ACC112 (cell line): ENCODE measurements at regions not wholly inside any gene's neighbourhood (a gene's known extent, or its start where the extent isn't known, plus 50 kb on each side); places are given as distances from the start of the nearest gene placed in this dataset.

ENCODE experiments used
- H2AFZ ChIP-seq: fragments of 200-600 bp; sonication (generic); one replicate; pipeline ENCODE4 v1.6.0; 2017; ENCODE audit warnings: antibody characterized with exemption, low read length; ENCODE audit not compliant: unreplicated experiment
- H3K27ac ChIP-seq: fragments of 200-600 bp; sonication (generic); 2 replicates; pipeline ENCODE4 v1.5.1; 2014; ENCODE audit warnings: low read depth, mild to moderate bottlenecking, antibody characterized with exemption, low read length, moderate library complexity
- H3K27me3 ChIP-seq: fragments of 200-600 bp; sonication (generic); 2 replicates; pipeline ENCODE4 v1.6.1; 2014; ENCODE audit warnings: mild to moderate bottlenecking, antibody characterized with exemption, low read length, moderate library complexity, mixed read lengths; ENCODE audit not compliant: insufficient read depth
- H3K36me3 ChIP-seq: fragments of 200-600 bp; sonication (generic); 2 replicates; pipeline ENCODE4 v1.6.1; 2016; ENCODE audit warnings: mild to moderate bottlenecking, antibody characterized with exemption, low read length, moderate library complexity, mixed read lengths; ENCODE audit not compliant: insufficient read depth
- H3K4me1 ChIP-seq: fragments of 200-600 bp; sonication (generic); one replicate; pipeline ENCODE4 v1.6.1; 2016; ENCODE audit warnings: low read length, mixed read lengths; ENCODE audit not compliant: insufficient read depth, unreplicated experiment, control insufficient read depth
- H3K4me3 ChIP-seq: fragments of 200-600 bp; sonication (generic); 2 replicates; pipeline ENCODE4 v1.5.1; 2014; ENCODE audit warnings: mild to moderate bottlenecking, low read depth, low read length
- H3K79me2 ChIP-seq: fragments of 200-600 bp; sonication (generic); one replicate; pipeline ENCODE4 v1.6.0; 2016; ENCODE audit warnings: low read length; ENCODE audit not compliant: control insufficient read depth, unreplicated experiment, insufficient read depth

GRCh38 chr2:8315531-8316165 lies 366.2 kb upstream of the ID2 start:
- no peaks in the 10 kb centered on the region for H3K4me1 ChIP-seq

GRCh38 chr2:8316356-8316755 lies 365.5 kb upstream of the ID2 start:
- no peaks in the 10 kb centered on the region for H3K27me3 ChIP-seq
- no peaks in the 10 kb centered on the region for H3K36me3 ChIP-seq
- H3K4me3 ChIP-seq = no peak overlapping the region
- no peak overlapping the region for H2AFZ ChIP-seq
- no peaks in the 10 kb centered on the region for H3K4me1 ChIP-seq
- H3K79me2 ChIP-seq = no peaks in the 10 kb centered on the region
- H3K27ac ChIP-seq = no peak overlapping the region

More at GRCh38 chr2:8315531-8316165, 366.2 kb upstream of the ID2 start:
- Histone ChIP-seq H3K4me3 (no peak overlapping the region), H3K27ac (no peak overlapping the region), H3K36me3 (no peaks in the 10 kb centered on the region), H2AFZ (no peak overlapping the region), H3K79me2 (no peaks in the 10 kb centered on the region), H3K27me3 (no peaks in the 10 kb centered on the region)

- Histone ChIP-seq H3K27ac (no peak overlapping the region), H2AFZ (no peak overlapping the region), H3K79me2 (no peaks in the 10 kb centered on the region), H3K27me3 (peaks cover 5% of the 10 kb centered on the region; the same call in 1 of the 2 replicates), H3K4me1 (no peaks in the 10 kb centered on the region), H3K4me3 (no peak overlapping the region), H3K36me3 (no peaks in the 10 kb centered on the region)
These were observed 364.4 kb upstream of the ID2 start for GRCh38 chr2:8317418-8317817.

GRCh38 chr2:8319219-8319618 lies 362.6 kb upstream of the ID2 start:
- no peak overlapping the region for H2AFZ ChIP-seq
- no peaks in the 10 kb centered on the region for H3K79me2 ChIP-seq
- no peak overlapping the region for H3K27ac ChIP-seq
- H3K36me3 ChIP-seq = no peaks in the 10 kb centered on the region
- H3K4me3 ChIP-seq = no peak overlapping the region
- H3K4me1 ChIP-seq = no peaks in the 10 kb centered on the region
- peaks cover 13% of the 10 kb centered on the region; the same call in 1 of the 2 replicates for H3K27me3 ChIP-seq

- Histone ChIP-seq H3K79me2 (no peaks in the 10 kb centered on the region), H3K4me1 (no peaks in the 10 kb centered on the region), H3K4me3 (no peak overlapping the region), H2AFZ (no peak overlapping the region), H3K36me3 (no peaks in the 10 kb centered on the region), H3K27me3 (peaks cover 21% of the 10 kb centered on the region; the same call in 1 of the 2 replicates), H3K27ac (no peak overlapping the region)
These were observed 361.4 kb upstream of the ID2 start for GRCh38 chr2:8320311-8321066.

- no peaks in the 10 kb centered on the region for H3K4me1 ChIP-seq
- H3K27me3 ChIP-seq = peaks cover 21% of the 10 kb centered on the region; the same call in 1 of the 2 replicates
- no peak overlapping the region for H3K27ac ChIP-seq
- no peak overlapping the region for H2AFZ ChIP-seq
- H3K79me2 ChIP-seq = no peaks in the 10 kb centered on the region
- no peaks in the 10 kb centered on the region for H3K36me3 ChIP-seq
- no peak overlapping the region for H3K4me3 ChIP-seq
These were observed 359.2 kb upstream of the ID2 start for GRCh38 chr2:8322634-8323033.

- Histone ChIP-seq H3K4me3 (no peak overlapping the region), H3K79me2 (no peaks in the 10 kb centered on the region), H3K27me3 (peaks cover 21% of the 10 kb centered on the region; the same call in 1 of the 2 replicates), H3K27ac (no peak overlapping the region), H3K36me3 (no peaks in the 10 kb centered on the region), H3K4me1 (no peaks in the 10 kb centered on the region), H2AFZ (no peak overlapping the region)
These were observed 357.5 kb upstream of the ID2 start for GRCh38 chr2:8324164-8324856.

- no peaks in the 10 kb centered on the region for H3K36me3 ChIP-seq
- no peaks in the 10 kb centered on the region for H3K79me2 ChIP-seq
- peaks cover 21% of the 10 kb centered on the region; the same call in 1 of the 2 replicates for H3K27me3 ChIP-seq
- H3K27ac ChIP-seq = no peak overlapping the region
- H3K4me1 ChIP-seq = no peaks in the 10 kb centered on the region
- H3K4me3 ChIP-seq = no peak overlapping the region
- no peak overlapping the region for H2AFZ ChIP-seq
These were observed 357.0 kb upstream of the ID2 start for GRCh38 chr2:8324901-8325300.

GRCh38 chr2:8327371-8328100 lies 354.3 kb upstream of the ID2 start:
- H2AFZ ChIP-seq = no peak overlapping the region
- no peaks in the 10 kb centered on the region for H3K79me2 ChIP-seq
- H3K4me3 ChIP-seq = no peak overlapping the region
- no peak overlapping the region for H3K27ac ChIP-seq
- H3K27me3 ChIP-seq = peaks cover 15% of the 10 kb centered on the region; the same call in 1 of the 2 replicates
- H3K4me1 ChIP-seq = no peaks in the 10 kb centered on the region
- H3K36me3 ChIP-seq = no peaks in the 10 kb centered on the region

GRCh38 chr2:8328217-8328616 lies 353.6 kb upstream of the ID2 start:
- no peaks in the 10 kb centered on the region for H3K36me3 ChIP-seq
- peaks cover 13% of the 10 kb centered on the region; the same call in 1 of the 2 replicates for H3K27me3 ChIP-seq
- H3K27ac ChIP-seq = no peak overlapping the region
- H2AFZ ChIP-seq = no peak overlapping the region
- H3K4me3 ChIP-seq = no peak overlapping the region
- no peaks in the 10 kb centered on the region for H3K79me2 ChIP-seq
- H3K4me1 ChIP-seq = no peaks in the 10 kb centered on the region
